Smooth muscle cell (in vitro differentiated cells): ENCODE measurements at regions not wholly inside any gene's neighbourhood (a gene's known extent, or its start where the extent isn't known, plus 50 kb on each side); places are given as distances from the start of the nearest gene placed in this dataset.

ENCODE experiments used
- DNase-seq: peaks from one replicate; lab custom pipeline; 2025; ENCODE audit not compliant: unreplicated experiment; lab: John Stamatoyannopoulos, UW
- H2AFZ ChIP-seq: fragments of 200-600 bp; sonication (generic); 2 replicates; pipeline ENCODE4 v1.6.0; 2016; ENCODE audit warnings: antibody characterized with exemption, low read depth, mild to moderate bottlenecking
- H3F3A ChIP-seq: fragments of 200-600 bp; sonication (generic); 2 replicates; pipeline ENCODE4 v1.6.0; 2017; ENCODE audit warnings: antibody characterized with exemption, low read depth
- H3K27ac ChIP-seq: fragments of 200-600 bp; sonication (generic); 2 replicates; pipeline ENCODE4 v1.5.1; 2016; ENCODE audit warnings: low read depth, mild to moderate bottlenecking
- H3K27me3 ChIP-seq: fragments of 200-600 bp; sonication (generic); 2 replicates; pipeline ENCODE4 v1.6.1; 2016; ENCODE audit warnings: low read depth, mild to moderate bottlenecking
- H3K36me3 ChIP-seq: fragments of 200-600 bp; sonication (generic); 2 replicates; pipeline ENCODE4 v1.5.1; 2016; ENCODE audit warnings: low read depth
- H3K4me1 ChIP-seq: fragments of 200-600 bp; sonication (generic); 2 replicates; pipeline ENCODE4 v1.5.1; 2016; ENCODE audit warnings: low read depth
- H3K4me2 ChIP-seq: fragments of 200-600 bp; sonication (generic); 2 replicates; pipeline ENCODE4 v1.6.0; 2016; ENCODE audit warnings: mild to moderate bottlenecking
- H3K4me3 ChIP-seq: fragments of 200-600 bp; sonication (generic); 2 replicates; pipeline ENCODE4 v1.5.1; 2016; ENCODE audit warnings: mild to moderate bottlenecking
- H3K79me2 ChIP-seq: fragments of 200-600 bp; sonication (generic); 2 replicates; pipeline ENCODE4 v1.6.0; 2016; ENCODE audit warnings: low read depth, mild to moderate bottlenecking
- H3K9ac ChIP-seq: fragments of 200-600 bp; sonication (generic); 2 replicates; pipeline ENCODE4 v1.6.0; 2016; ENCODE audit warnings: low read depth
- H3K9me3 ChIP-seq: fragments of 200-600 bp; sonication (generic); replicated peaks from 2 replicates; pipeline ENCODE4 v1.5.1; 2016; ENCODE audit warnings: low read depth
- H4K20me1 ChIP-seq: fragments of 200-600 bp; sonication (generic); 2 replicates; pipeline ENCODE4 v1.6.0; 2016; ENCODE audit warnings: low read depth
- CTCF ChIP-seq: fragments of 200-600 bp; sonication (generic); IDR thresholded peaks from 2 replicates; pipeline ENCODE4 v1.5.1; 2017; ENCODE audit warnings: borderline replicate concordance, mild to moderate bottlenecking, antibody characterized with exemption; ENCODE audit not compliant: insufficient read depth, poor library complexity, severe bottlenecking
- WGBS: methylation state at CpG from one replicate; pipeline ENCODE4 v1.1.7; 2016; ENCODE audit warnings: low lambda C conversion rate; 5-methylcytosine and 5-hydroxymethylcytosine counted together

DNA sequence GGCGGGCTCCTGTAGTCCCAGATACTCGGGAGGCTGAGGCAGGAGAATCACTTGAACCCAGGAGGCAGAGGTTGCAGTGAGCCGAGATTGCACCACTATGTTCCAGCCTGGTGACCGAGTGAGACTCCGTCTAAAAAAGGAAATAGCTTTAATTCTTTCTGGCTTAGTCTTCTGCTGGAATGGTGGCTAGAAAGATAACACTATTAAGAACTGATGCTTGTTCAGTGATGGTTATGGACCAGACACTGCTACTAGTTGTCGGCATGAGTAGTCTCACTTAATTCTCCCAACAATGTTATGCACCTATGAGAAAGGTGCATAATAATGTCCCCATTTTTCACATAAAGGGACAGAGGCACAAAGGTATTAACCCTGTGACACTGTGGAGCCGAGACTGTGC is 188.7 kb downstream of the HS3ST3A1 start:
- H3K4me1 ChIP-seq: no peaks in the 10 kb centered on the region
- no peaks in the 10 kb centered on the region for H4K20me1 ChIP-seq
- no peak overlapping the region for H3K27ac ChIP-seq
- no peaks in the 10 kb centered on the region for H3K36me3 ChIP-seq
- no peak overlapping the region for H3K9ac ChIP-seq
- no peak for TF ChIP-seq CTCF
- H3F3A ChIP-seq: no peaks in the 10 kb centered on the region
- no peak overlapping the region for H3K4me3 ChIP-seq
- 50% methylated on average over 7 of the region's 7 CpGs for WGBS
- H3K79me2 ChIP-seq: no peaks in the 10 kb centered on the region
- DNase-seq: no peak
- H2AFZ ChIP-seq: no peak overlapping the region
- no peak overlapping the region for H3K4me2 ChIP-seq
- no peaks in the 10 kb centered on the region for H3K27me3 ChIP-seq
- H3K9me3 ChIP-seq: no peaks in the 10 kb centered on the region

- no peaks in the 10 kb centered on the region for H3K27me3 ChIP-seq
- H3K79me2 ChIP-seq: no peaks in the 10 kb centered on the region
- WGBS: 85% methylated on average over 2 of the region's 2 CpGs
- no peaks in the 10 kb centered on the region for H4K20me1 ChIP-seq
- H3K36me3 ChIP-seq: no peaks in the 10 kb centered on the region
- no peak for DNase-seq
- H2AFZ ChIP-seq: no peak overlapping the region
- TF ChIP-seq CTCF: no peak
- no peak overlapping the region for H3K9ac ChIP-seq
- no peaks in the 10 kb centered on the region for H3K9me3 ChIP-seq
- no peak overlapping the region for H3K27ac ChIP-seq
- no peaks in the 10 kb centered on the region for H3F3A ChIP-seq
- H3K4me1 ChIP-seq: no peaks in the 10 kb centered on the region
- no peak overlapping the region for H3K4me3 ChIP-seq
- peak overlapping the region; percentile 1 for H3K4me2 ChIP-seq
Measured at GRCh38 chr17:13410874-13411273, 190.9 kb downstream of the HS3ST3A1 start.

DNA sequence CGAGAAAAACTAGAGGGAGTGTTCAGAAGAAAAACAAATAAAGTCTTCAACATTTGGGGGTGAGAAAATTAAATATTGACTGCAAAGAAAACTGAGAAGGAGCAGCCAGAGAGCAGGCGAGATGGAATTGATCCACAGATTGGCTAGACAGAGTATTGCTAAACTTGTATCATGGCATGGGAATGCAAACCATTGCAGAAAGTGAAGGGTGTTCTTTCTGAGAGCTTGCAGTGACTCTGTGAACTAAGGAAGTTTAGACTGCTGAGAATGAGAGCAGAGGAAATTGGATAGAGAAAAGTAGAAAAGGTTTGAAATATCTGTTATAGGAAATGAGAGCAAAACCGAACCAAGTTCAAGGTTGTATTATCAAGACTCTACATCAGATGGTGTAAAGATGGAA is 191.5 kb downstream of the HS3ST3A1 start:
- Histone ChIP-seq H3K27me3 (no peaks in the 10 kb centered on the region), H3K9me3 (no peaks in the 10 kb centered on the region), H3K27ac (no peak overlapping the region), H3K4me1 (no peaks in the 10 kb centered on the region), H3K79me2 (no peaks in the 10 kb centered on the region), H3F3A (no peaks in the 10 kb centered on the region), H3K9ac (no peak overlapping the region), H3K36me3 (no peaks in the 10 kb centered on the region), H3K4me3 (no peak overlapping the region), H3K4me2 (no peak overlapping the region), H4K20me1 (no peaks in the 10 kb centered on the region), H2AFZ (no peak overlapping the region)
- no peak for TF ChIP-seq CTCF
- WGBS: 94% methylated on average over 3 of the region's 3 CpGs
- no peak for DNase-seq

DNA sequence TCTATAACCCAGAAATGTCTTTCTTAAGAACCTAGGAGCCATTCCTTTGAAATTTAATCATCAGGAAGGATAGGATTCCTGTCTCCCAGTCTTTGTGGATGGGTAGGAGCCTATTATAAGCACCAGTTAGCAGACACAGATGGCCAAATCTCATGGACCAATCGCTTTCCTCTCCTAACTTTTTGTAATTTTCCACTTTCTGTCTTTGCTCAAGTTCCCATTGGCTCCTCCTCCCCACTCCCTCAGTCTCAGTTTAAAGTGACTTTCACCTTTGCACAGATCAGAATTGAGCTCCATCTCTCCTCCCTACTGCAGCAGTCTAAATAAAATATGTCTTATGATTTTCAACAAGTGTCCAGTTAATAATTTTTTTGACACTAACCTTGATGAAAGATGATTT is 192.3 kb downstream of the HS3ST3A1 start:
- Histone ChIP-seq H3K9me3 (no peaks in the 10 kb centered on the region), H3K9ac (no peak overlapping the region), H3K27ac (no peak overlapping the region), H3K4me3 (no peak overlapping the region), H3K4me2 (no peak overlapping the region), H3K36me3 (no peaks in the 10 kb centered on the region), H3K79me2 (no peaks in the 10 kb centered on the region), H3F3A (no peaks in the 10 kb centered on the region), H3K4me1 (no peaks in the 10 kb centered on the region), H2AFZ (no peak overlapping the region), H4K20me1 (no peaks in the 10 kb centered on the region), H3K27me3 (no peaks in the 10 kb centered on the region)
- TF ChIP-seq CTCF: no peak
- DNase-seq: no peak
- 89% methylated on average over 1 of the region's 1 CpG for WGBS
